ENCODE measurements at regions not wholly inside any gene's neighbourhood (a gene's known extent, or its start where the extent isn't known, plus 50 kb on each side); places are given as distances from the start of the nearest gene placed in this dataset.
"Not testable (repeated sequence)": the region's sequence is repeated elsewhere in the genome, so short reads cannot be mapped to it uniquely, and the experiment has no call there.

- no peak for DNase-seq (ENCODE audit: low read depth, low spot score)
Observed at GRCh38 chr20:20796766-20797440, 84.5 kb upstream of the RALGAPA2 start.

DNA sequence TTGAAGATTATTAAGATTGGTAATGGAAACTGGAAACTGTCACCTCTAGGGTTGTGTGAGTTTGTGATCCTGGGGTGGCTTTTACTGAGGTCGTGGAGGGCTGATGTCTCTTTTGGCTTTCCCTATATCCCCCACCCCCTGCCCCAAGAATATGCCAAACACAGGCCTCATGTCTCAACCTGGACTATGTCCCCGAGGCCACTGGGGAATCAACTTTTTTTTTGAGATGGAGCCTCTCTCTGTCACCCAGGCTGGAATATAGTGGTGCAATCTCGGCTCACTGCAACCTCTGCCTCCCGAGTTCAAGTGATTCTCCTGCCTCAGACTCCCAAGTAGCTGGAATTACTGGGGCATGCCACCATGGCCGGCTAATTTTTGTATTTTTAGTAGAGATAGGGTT lies 83.3 kb upstream of the RALGAPA2 start:
- DNase-seq (ENCODE audit: low read depth, low spot score) = no peak

- no peak for DNase-seq (ENCODE audit: low read depth, low spot score)
Observed at GRCh38 chr20:20795119-20795518, 82.7 kb upstream of the RALGAPA2 start.

DNA sequence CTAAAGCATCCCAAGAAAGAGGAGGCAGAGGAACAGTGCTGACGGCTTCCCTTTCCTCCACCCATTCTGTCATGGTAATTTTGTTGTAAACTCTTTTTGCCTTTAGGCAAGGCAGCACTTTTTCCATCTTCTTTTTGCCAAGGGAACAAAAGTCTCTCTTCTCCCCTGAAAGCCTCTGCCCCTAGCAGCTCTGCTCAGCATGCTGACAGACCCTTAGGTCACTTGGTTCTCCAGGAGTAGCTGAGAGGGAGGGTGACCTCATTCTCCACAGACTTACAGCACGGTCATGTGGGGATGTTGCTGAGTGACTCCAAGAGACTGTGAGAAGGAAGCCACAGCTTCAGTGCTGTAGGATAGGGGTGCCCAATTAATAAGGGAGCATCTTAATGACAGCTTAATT lies 81.1 kb upstream of the RALGAPA2 start:
- DNase-seq (ENCODE audit: low read depth, low spot score) = no peak

GRCh38 chr20:20791664-20792568 lies 79.5 kb upstream of the RALGAPA2 start:
- no peak for DNase-seq (ENCODE audit: low read depth, low spot score)

GRCh38 chr20:20788308-20788707 lies 75.9 kb upstream of the RALGAPA2 start:
- DNase-seq (ENCODE audit: low read depth, low spot score) = no peak

- DNase-seq (ENCODE audit: low read depth, low spot score) = no peak
Observed at GRCh38 chr20:20786428-20786827, 74.0 kb upstream of the RALGAPA2 start.

- no peak for DNase-seq (ENCODE audit: low read depth, low spot score)
Observed at GRCh38 chr20:20785226-20785625, 72.8 kb upstream of the RALGAPA2 start.

DNA sequence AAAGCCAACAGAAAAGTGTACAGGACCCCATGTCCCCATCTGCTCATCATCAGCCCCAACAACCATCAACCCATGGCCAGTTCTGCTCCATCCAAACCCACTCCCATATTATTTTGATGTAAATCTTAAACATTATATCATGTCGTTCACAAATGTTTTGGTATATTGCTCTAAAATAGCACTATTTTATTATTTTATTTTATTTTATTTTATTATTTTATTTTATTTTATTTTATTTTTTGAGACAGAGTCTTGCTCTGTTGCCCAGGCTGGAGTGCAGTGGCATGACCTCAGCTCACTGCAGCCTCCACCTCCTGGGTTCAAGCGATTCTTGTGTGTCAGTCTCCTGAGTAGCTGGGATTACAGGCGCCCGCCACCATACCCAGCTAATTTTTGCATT lies 72.0 kb upstream of the RALGAPA2 start:
- DNase-seq (ENCODE audit: low read depth, low spot score) = not testable (repeated sequence)

DNA sequence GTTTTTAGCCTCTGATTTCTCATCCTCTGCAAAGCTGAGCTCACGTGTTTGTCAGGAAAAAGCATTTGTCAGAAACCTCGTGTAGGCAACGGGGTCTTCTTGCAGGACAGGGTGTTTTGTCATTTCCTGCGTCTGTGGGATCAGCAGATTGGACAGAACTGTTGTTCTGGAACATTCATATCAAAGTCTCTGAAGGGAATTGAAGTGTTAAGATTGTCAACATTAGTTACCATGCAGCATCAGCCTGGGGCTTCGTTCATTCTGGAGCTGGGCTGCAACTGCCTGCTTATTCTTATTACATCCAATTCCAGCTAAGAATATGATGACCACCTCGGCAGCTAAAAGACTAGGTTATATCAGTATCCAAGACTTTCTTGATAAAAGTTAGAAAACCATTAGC lies 71.0 kb upstream of the RALGAPA2 start:
- DNase-seq (ENCODE audit: low read depth, low spot score) = no peak

- DNase-seq (ENCODE audit: low read depth, low spot score) = no peak
Observed at GRCh38 chr20:20782755-20783154, 70.3 kb upstream of the RALGAPA2 start.

DNA sequence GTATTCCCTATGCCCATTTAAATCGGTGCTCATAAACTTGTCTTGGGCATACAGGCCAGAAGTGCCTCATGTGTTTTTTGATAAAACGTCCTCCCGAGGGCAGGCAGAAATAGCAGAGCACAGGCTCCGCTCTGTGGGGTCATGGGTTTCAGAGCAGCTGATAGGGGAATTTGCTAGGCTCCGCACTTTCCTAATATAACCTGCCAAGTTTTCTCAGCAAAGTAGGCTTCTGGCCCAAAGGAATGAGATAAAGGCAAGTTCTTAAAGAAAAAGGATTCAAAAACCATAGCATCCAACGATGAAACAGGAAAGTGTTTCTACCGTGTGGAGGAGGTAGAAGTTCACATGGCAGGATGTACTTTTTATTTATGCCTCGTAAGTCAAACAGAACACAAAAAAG lies 69.8 kb upstream of the RALGAPA2 start:
- DNase-seq (ENCODE audit: low read depth, low spot score) = no peak

DNA sequence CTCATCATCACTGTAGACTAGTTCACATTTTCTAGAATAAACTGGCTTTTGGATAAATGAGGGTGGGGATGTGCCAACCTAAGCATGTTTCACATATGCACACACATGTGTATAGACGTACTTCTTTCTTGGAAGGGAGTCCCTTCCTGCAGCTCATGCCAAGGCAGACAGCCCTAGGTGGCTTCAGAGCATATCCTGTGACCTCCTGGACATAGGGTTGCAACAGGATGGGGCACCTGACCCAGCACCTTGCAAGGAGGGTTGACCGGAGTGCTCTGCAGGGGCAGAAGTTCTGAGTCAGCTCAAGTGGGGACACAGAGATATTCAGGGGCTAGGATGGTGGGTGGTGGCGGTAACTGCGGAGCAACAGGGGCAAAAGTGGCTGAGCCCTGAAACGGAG lies 68.6 kb upstream of the RALGAPA2 start:
- DNase-seq (ENCODE audit: low read depth, low spot score) = no peak

DNA sequence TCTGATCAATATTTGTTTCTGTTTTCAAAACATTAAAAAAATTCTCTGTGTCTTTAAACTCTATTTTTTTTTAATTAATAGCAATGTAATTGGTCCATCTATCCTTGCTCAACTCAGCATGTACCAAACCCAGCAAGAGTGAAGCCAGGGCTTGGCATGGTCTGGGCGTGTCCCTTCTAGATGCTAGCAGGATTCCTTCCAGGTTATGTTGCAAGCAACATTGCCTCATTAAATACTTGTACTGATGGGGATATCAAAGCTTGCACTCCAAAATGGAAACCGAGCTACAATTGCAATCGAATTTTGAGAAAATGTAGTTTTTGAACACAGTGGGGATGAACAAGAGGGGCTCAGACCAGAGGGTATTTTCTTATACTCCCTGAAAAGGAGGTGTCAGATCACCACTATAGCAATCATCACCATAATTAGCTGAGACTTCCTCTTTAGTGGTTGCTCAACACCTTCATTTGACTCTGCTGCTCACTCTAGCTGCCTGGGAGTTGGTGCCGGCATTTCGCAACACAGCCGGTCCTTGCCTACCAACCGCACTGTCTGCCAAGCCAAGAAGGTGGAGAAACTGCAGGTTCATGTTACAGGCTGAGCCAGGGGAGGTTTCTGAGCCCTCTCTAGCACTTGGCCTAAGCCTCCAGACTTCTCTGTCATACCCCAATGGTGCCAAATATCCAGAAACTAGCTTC lies 67.8 kb upstream of the RALGAPA2 start:
- no peak for DNase-seq (ENCODE audit: low read depth, low spot score)

GRCh38 chr20:20778676-20779075 lies 66.2 kb upstream of the RALGAPA2 start:
- DNase-seq (ENCODE audit: low read depth, low spot score) = no peak

DNA sequence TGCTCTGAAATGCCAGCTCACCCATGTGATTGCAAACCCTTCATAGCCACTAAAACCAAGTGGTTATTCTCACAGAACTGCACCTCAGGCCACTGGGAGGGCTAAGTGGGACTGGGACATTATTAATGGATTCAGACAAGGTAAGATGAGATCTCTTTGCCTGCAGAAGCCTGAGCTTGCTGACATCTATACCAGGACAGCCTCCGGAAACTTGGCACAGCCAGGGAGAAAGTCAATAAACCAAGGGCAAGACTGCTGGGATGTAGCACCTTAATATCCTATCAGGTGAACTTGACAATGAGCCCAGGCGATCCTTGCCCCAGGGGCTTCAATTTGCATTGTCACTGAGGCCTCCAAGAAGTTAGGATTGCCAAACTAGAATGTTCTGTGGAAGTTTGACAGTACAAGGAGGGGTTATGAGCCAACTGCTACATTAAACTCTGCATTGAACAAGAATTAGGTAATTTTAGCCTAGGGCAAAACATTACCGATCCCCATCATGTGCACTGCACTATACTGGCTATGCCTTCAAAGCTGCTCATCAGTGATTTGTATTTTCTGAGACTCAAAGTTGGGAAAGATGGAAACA lies 60.1 kb upstream of the RALGAPA2 start:
- no peak for DNase-seq (ENCODE audit: low read depth, low spot score)

DNA sequence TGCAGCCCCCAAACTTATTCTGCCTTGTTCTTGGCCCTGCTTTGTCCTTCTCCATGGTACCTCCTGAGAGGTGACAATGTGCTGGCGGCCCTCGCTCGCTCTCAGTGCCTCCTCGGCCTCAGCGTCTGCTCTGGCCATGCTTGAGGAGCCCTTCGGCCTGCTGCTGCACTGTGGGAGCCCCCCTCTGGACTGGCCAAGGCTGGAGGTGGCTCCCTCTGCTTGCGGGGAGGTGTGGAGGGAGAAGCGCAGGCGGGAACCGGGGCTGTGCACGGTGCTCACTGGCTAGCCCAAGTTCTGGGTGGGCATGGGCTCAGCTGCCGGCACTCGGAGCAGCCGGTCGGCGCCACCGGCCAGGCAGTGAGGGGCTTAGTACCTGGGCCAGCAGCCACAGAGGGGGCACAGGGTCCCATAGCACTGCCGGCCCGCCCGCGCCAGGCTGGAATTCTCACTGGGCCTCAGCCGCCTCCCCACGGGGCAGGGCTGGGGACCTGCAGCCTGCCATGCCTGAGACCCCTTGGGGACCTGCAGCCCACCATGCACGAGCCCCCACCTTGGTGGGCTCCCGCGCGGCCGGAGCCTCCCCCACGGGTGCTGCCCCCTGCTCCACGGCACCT lies 55.9 kb upstream of the RALGAPA2 start:
- no peak for DNase-seq (ENCODE audit: low read depth, low spot score)

- no peak for DNase-seq (ENCODE audit: low read depth, low spot score)
Observed at GRCh38 chr20:20765696-20766365, 53.4 kb upstream of the RALGAPA2 start.

DNA sequence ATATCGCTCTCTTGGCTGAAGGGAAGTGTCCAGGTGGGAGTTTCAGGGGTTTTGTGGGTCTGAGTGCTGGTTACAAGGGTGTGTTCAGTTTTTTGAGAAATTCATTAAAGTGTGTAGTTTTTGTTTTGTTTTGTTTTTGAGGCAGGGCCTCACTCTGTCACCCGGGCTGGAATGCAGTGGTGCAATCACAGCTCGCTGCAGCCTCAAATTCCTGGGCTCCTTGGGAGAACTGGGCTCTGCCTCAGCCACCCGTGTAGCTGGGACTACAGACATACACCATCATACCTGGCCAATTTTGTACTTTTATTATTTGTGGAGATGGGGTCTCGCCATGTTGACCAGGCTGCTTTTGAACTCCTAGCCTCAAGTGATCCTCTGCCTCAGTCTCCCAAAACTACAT lies 51.2 kb upstream of the RALGAPA2 start:
- DNase-seq (ENCODE audit: low read depth, low spot score) = no peak
